Spleen (tissue), 11 donors: ENCODE measurements at regions not wholly inside any gene's neighbourhood (a gene's known extent, or its start where the extent isn't known, plus 50 kb on each side); places are given as distances from the start of the nearest gene placed in this dataset.

Source experiments
- DNase-seq: peaks from one replicate; pipeline ENCODE4 v3.0.0-alpha.2; 2020
- H3K27ac ChIP-seq, 8 donors: fragments of 200-600 bp; sonication (generic) in 7 of 8; 1 replicate in 4 of 8; 2 replicates in 4 of 8; pipeline versions ENCODE4 v1.5.0 to v1.8.0; 2016 to 2021; ENCODE audit warnings: inconsistent platforms in 4 of 8, mild to moderate bottlenecking in 4 of 8, moderate library complexity in 1 of 8
- H3K27me3 ChIP-seq, 7 donors: fragments of 200-600 bp; sonication (generic) in 6 of 7; replicated peaks in 1 of 7; 1 replicate in 4 of 7; 2 replicates in 3 of 7; pipeline versions ENCODE4 v1.5.0 to v1.8.0; 2016 to 2021; ENCODE audit warnings: inconsistent platforms in 3 of 7, mild to moderate bottlenecking in 1 of 7
- H3K36me3 ChIP-seq, 6 donors: fragments of 200-600 bp; sonication (generic) in 5 of 6; 1 replicate in 4 of 6; 2 replicates in 2 of 6; pipeline versions ENCODE4 v1.5.0 to v1.8.0; 2016 to 2021; ENCODE audit warnings: inconsistent platforms in 2 of 6
- H3K4me1 ChIP-seq, 6 donors: fragments of 200-600 bp; sonication (generic) in 5 of 6; 1 replicate in 3 of 6; 2 replicates in 3 of 6; pipeline versions ENCODE4 v1.5.0 to v1.8.0; 2016 to 2021; ENCODE audit warnings: inconsistent platforms in 3 of 6
- H3K4me3 ChIP-seq, 8 donors: fragments of 200-600 bp; sonication (generic) in 7 of 8; 1 replicate in 4 of 8; 2 replicates in 4 of 8; pipeline versions ENCODE4 v1.5.0 to v1.8.0; 2016 to 2021; ENCODE audit warnings: inconsistent platforms in 4 of 8, mild to moderate bottlenecking in 4 of 8, moderate library complexity in 2 of 8
- H3K9me3 ChIP-seq, 8 donors: fragments of 200-600 bp; sonication (generic) in 7 of 8; 1 replicate in 4 of 8; 2 replicates in 4 of 8; pipeline versions ENCODE4 v1.5.0 to v1.8.0; 2016 to 2021; ENCODE audit warnings: inconsistent platforms in 4 of 8
- CTCF ChIP-seq, 11 experiments: fragments of 200-600 bp in 7 of 11; fragments of 450-650 bp in 4 of 11; sonication (generic) in 4 of 11; IDR thresholded peaks in 8 of 11; conservative IDR thresholded peaks in 3 of 11; 1 replicate in 7 of 11; 2 replicates in 4 of 11; pipeline versions ENCODE4 v1.4.0 to v1.8.0; 2016 to 2021; ENCODE audit warnings: antibody characterized with exemption in 11 of 11, inconsistent platforms in 4 of 11, mild to moderate bottlenecking in 1 of 11
- POLR2A ChIP-seq, 3 donors: fragments of 450-650 bp; IDR thresholded peaks; one replicate each; pipeline ENCODE4 v1.5.1; 2017; ENCODE audit warnings: antibody characterized with exemption in 3 of 3, mild to moderate bottlenecking in 1 of 3
- POLR2AphosphoS5 ChIP-seq, 3 donors: sonication (generic); formaldehyde crosslinking; IDR thresholded peaks; one replicate each; pipeline ENCODE4 v1.5.1; 2017; ENCODE audit warnings: antibody characterized with exemption in 3 of 3
- WGBS, 5 donors: extraction: QIAGEN DNeasy Blood & Tissue Kit in 3 of 5; methylation state at CpG; one replicate each; pipeline versions ENCODE4 v1.1.5 to v1.1.7; 2013 to 2018; 5-methylcytosine and 5-hydroxymethylcytosine counted together
- intact Hi-C: fragments of 100-400 bp; cut with DNase I; formaldehyde crosslinking; loops from one replicate; pipeline ENCODE4 v1.15.0; 2023; ENCODE audit warnings: low total_unique reads
- donor health status: healthy with polysubstance abuse.
- donor health status: DM: no; HTN: no; CAD: no; lungs with moderate emphysema.
- donor health status: DM: no; HTN: no; CAD: no.
- donor health status: Bipolar disorder and iron deficiency.
- donor health status: healthy.
- donor health status: DM: no; HTN: no; CAD: no.
- donor health status: DM: yes; HTN: yes; CAD: no.

- H3K9me3 ChIP-seq: no peaks in the 10 kb centered on the region
- intact Hi-C loops: no loop called here
- H3K4me3 ChIP-seq: no peak overlapping the region
- no peak for DNase-seq
- TF ChIP-seq POLR2A (IDR thresholded peaks at IDR 0.05) (no peak), POLR2AphosphoS5 (IDR thresholded peaks at IDR 0.05) (no peak), CTCF (IDR thresholded peaks at IDR 0.05 in 8 of 11, conservative IDR thresholded peaks at IDR 0.05 in 3 of 11) (no peak)
- 82 to 93% (median 88%) methylated on average over 4 of the region's 4 CpGs for WGBS, 5 donors
- no peak overlapping the region for H3K27ac ChIP-seq
- H3K27me3 ChIP-seq: no peaks in the 10 kb centered on the region
- H3K4me1 ChIP-seq: no peaks in the 10 kb centered on the region
- no peaks in the 10 kb centered on the region for H3K36me3 ChIP-seq
Observed at GRCh38 chr6:40957616-40958492, 81.2 kb downstream of the UNC5CL start.

- H3K27ac ChIP-seq: no peak overlapping the region
- DNase-seq: no peak
- 74 to 89% (median 80%) methylated on average over 2 of the region's 2 CpGs for WGBS, 5 donors
- H3K4me1 ChIP-seq: no peaks in the 10 kb centered on the region
- peaks cover 0 to 3% (median 0%) of the 10 kb centered on the region in 7 donors for H3K27me3 ChIP-seq
- no peak for TF ChIP-seq POLR2A (IDR thresholded peaks at IDR 0.05)
- TF ChIP-seq POLR2AphosphoS5 (IDR thresholded peaks at IDR 0.05): no peak
- no peak for TF ChIP-seq CTCF (IDR thresholded peaks at IDR 0.05 in 8 of 11, conservative IDR thresholded peaks at IDR 0.05 in 3 of 11)
- intact Hi-C loops: no loop called here
- no peaks in the 10 kb centered on the region for H3K36me3 ChIP-seq
- H3K4me3 ChIP-seq: no peak overlapping the region
- H3K9me3 ChIP-seq: no peaks in the 10 kb centered on the region
Observed at GRCh38 chr6:40956936-40957335, 82.1 kb downstream of the UNC5CL start.

GRCh38 chr6:40955178-40955545, 83.9 kb downstream of the UNC5CL start:
- intact Hi-C loops: no loop called here
- no peak overlapping the region for H3K27ac ChIP-seq
- no peaks in the 10 kb centered on the region for H3K9me3 ChIP-seq
- H3K36me3 ChIP-seq: no peaks in the 10 kb centered on the region
- WGBS, 5 donors: 83 to 93% (median 91%) methylated on average over 5 to 6 of the region's 6 CpGs
- no peak for DNase-seq
- no peaks in the 10 kb centered on the region for H3K4me1 ChIP-seq
- H3K4me3 ChIP-seq: no peak overlapping the region
- no peak for TF ChIP-seq POLR2A (IDR thresholded peaks at IDR 0.05)
- no peak for TF ChIP-seq CTCF (IDR thresholded peaks at IDR 0.05 in 8 of 11, conservative IDR thresholded peaks at IDR 0.05 in 3 of 11)
- TF ChIP-seq POLR2AphosphoS5 (IDR thresholded peaks at IDR 0.05): no peak
- peaks cover 0 to 7% (median 0%) of the 10 kb centered on the region in 7 donors for H3K27me3 ChIP-seq

GRCh38 chr6:40954446-40955177, 84.4 kb downstream of the UNC5CL start:
- intact Hi-C loops: no loop called here
- peaks cover 0 to 12% (median 0%) of the 10 kb centered on the region in 7 donors for H3K27me3 ChIP-seq
- no peaks in the 10 kb centered on the region for H3K36me3 ChIP-seq
- 81 to 92% (median 88%) methylated on average over 6 of the region's 6 CpGs for WGBS, 5 donors
- no peaks in the 10 kb centered on the region for H3K4me1 ChIP-seq
- DNase-seq: no peak
- H3K27ac ChIP-seq: no peak overlapping the region
- no peak for TF ChIP-seq POLR2AphosphoS5 (IDR thresholded peaks at IDR 0.05)
- TF ChIP-seq CTCF (IDR thresholded peaks at IDR 0.05 in 8 of 11, conservative IDR thresholded peaks at IDR 0.05 in 3 of 11): no peak
- no peak for TF ChIP-seq POLR2A (IDR thresholded peaks at IDR 0.05)
- no peaks in the 10 kb centered on the region for H3K9me3 ChIP-seq
- H3K4me3 ChIP-seq: no peak overlapping the region
